ENCODE measurements at regions not wholly inside any gene's neighbourhood (a gene's known extent, or its start where the extent isn't known, plus 50 kb on each side); places are given as distances from the start of the nearest gene placed in this dataset.
"Not testable (repeated sequence)": the region's sequence is repeated elsewhere in the genome, so short reads cannot be mapped to it uniquely, and the experiment has no call there.

DNA sequence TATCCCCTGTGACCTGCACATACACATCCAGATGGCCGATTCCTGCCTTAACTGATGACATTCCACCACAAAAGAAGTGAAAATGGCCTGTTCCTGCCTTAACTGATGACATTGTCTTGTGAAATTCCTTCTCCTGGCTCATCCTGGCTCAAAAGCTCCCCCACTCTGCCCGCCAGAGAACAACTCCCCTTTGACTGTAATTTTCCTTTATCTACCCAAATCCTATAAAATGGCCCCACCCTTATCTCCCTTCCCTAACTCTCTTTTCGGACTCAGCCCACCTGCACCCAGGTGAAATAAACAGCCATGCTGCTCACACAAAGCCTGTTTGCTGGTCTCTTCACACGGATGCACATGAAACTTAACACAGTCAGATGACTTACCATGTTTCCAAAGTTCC lies 403.8 kb downstream of the TBC1D32 start:
- H2AFZ ChIP-seq (ENCODE audit: low read length); H3K27ac ChIP-seq (ENCODE audit: low read depth, low read length, poor library complexity, severe bottlenecking); H4K20me1 ChIP-seq (ENCODE audit: insufficient read depth, low read length); H3K4me2 ChIP-seq (ENCODE audit: low read length); H3K79me2 ChIP-seq (ENCODE audit: insufficient read depth, low read depth, low read length); POLR2A ChIA-PET; H3K9me3 ChIP-seq (ENCODE audit: low read length); intact Hi-C loops (cut with micrococcal nuclease; ENCODE audit: unreplicated experiment); H3K4me1 ChIP-seq (ENCODE audit: insufficient read depth, low read length, poor library complexity, severe bottlenecking); BruUV-seq (replicated peaks); H3K4me3 ChIP-seq (ENCODE audit: low read depth, low read length, poor library complexity, severe bottlenecking); CTCF ChIA-PET (ENCODE audit: unreplicated experiment); H3K36me3 ChIP-seq (ENCODE audit: insufficient read depth, low read length); DNase-seq (ENCODE audit: low spot score); H3K9me2 ChIP-seq (ENCODE audit: insufficient read depth, low read length): not testable (repeated sequence)

GRCh38 chr6:120924214-120924613 lies 410.1 kb downstream of the TBC1D32 start:
- no peaks in the 10 kb centered on the region for H3K79me2 ChIP-seq (ENCODE audit: insufficient read depth, low read depth, low read length)
- no peak for DNase-seq (ENCODE audit: low spot score)
- H4K20me1 ChIP-seq (ENCODE audit: insufficient read depth, low read length) = no peaks in the 10 kb centered on the region
- no peaks in the 10 kb centered on the region for H3K9me2 ChIP-seq (ENCODE audit: insufficient read depth, low read length)
- BruUV-seq (replicated peaks) = no TSS peak
- no peaks in the 10 kb centered on the region for H3K4me1 ChIP-seq (ENCODE audit: insufficient read depth, low read length, poor library complexity, severe bottlenecking)
- no peak overlapping the region for H3K4me3 ChIP-seq (ENCODE audit: low read depth, low read length, poor library complexity, severe bottlenecking)
- TF ChIP-seq, protein P1, sequence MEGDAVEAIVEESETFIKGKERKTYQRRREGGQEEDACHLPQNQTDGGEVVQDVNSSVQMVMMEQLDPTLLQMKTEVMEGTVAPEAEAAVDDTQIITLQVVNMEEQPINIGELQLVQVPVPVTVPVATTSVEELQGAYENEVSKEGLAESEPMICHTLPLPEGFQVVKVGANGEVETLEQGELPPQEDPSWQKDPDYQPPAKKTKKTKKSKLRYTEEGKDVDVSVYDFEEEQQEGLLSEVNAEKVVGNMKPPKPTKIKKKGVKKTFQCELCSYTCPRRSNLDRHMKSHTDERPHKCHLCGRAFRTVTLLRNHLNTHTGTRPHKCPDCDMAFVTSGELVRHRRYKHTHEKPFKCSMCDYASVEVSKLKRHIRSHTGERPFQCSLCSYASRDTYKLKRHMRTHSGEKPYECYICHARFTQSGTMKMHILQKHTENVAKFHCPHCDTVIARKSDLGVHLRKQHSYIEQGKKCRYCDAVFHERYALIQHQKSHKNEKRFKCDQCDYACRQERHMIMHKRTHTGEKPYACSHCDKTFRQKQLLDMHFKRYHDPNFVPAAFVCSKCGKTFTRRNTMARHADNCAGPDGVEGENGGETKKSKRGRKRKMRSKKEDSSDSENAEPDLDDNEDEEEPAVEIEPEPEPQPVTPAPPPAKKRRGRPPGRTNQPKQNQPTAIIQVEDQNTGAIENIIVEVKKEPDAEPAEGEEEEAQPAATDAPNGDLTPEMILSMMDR (conservative IDR thresholded peaks at IDR 0.05; ENCODE audit: low read length) = no peak
- no peak for TF ChIP-seq EZH2phosphoT487 (IDR thresholded peaks at IDR 0.05; ENCODE audit: borderline replicate concordance, low read depth, low read length)
- intact Hi-C loops (cut with micrococcal nuclease; ENCODE audit: unreplicated experiment) = no loop called here
- H3K4me2 ChIP-seq (ENCODE audit: low read length) = no peak overlapping the region
- H3K27ac ChIP-seq (ENCODE audit: low read depth, low read length, poor library complexity, severe bottlenecking) = no peak overlapping the region
- ChIA-PET CTCF (ENCODE audit: unreplicated experiment) (no interaction called here), POLR2A (interaction anchor here (0.6 kb wide), 1 partner anchor 12 kb away, joined by 3 read pairs; no protein-coding TSS in a partner anchor)
- no peaks in the 10 kb centered on the region for H3K36me3 ChIP-seq (ENCODE audit: insufficient read depth, low read length)
- H2AFZ ChIP-seq (ENCODE audit: low read length) = no peak overlapping the region
- no peaks in the 10 kb centered on the region for H3K9me3 ChIP-seq (ENCODE audit: low read length)

DNA sequence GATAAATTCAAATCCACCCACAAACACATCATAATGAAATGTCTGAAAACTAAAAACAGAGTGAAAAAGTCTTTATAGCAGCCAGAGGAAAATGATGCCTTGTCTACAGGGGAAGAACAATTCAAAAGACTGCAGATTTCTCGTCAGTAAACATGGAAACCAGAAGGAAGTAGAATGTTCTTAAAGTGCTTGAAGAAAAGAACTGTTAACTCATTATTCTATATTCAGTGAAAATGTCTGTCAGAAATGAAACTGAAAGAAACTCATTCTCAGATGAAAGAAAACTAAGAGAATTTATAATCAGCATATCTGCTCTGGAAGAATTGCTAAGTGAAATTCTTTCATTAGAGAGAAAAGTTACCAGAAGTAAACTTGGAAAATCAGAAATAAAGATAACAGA lies 416.1 kb downstream of the TBC1D32 start:
- no peaks in the 10 kb centered on the region for H3K4me1 ChIP-seq (ENCODE audit: insufficient read depth, low read length, poor library complexity, severe bottlenecking)
- no peaks in the 10 kb centered on the region for H3K79me2 ChIP-seq (ENCODE audit: insufficient read depth, low read depth, low read length)
- H2AFZ ChIP-seq (ENCODE audit: low read length) = no peak overlapping the region
- H3K9me2 ChIP-seq (ENCODE audit: insufficient read depth, low read length) = no peaks in the 10 kb centered on the region
- no peaks in the 10 kb centered on the region for H4K20me1 ChIP-seq (ENCODE audit: insufficient read depth, low read length)
- no peaks in the 10 kb centered on the region for H3K36me3 ChIP-seq (ENCODE audit: insufficient read depth, low read length)
- H3K4me2 ChIP-seq (ENCODE audit: low read length) = no peak overlapping the region
- intact Hi-C loops (cut with micrococcal nuclease; ENCODE audit: unreplicated experiment) = no loop called here
- no peak overlapping the region for H3K4me3 ChIP-seq (ENCODE audit: low read depth, low read length, poor library complexity, severe bottlenecking)
- CTCF ChIA-PET (ENCODE audit: unreplicated experiment) = no interaction called here
- POLR2A ChIA-PET = no interaction called here
- H3K27ac ChIP-seq (ENCODE audit: low read depth, low read length, poor library complexity, severe bottlenecking) = no peak overlapping the region
- no peak for DNase-seq (ENCODE audit: low spot score)
- no peak for TF ChIP-seq EZH2phosphoT487 (IDR thresholded peaks at IDR 0.05; ENCODE audit: borderline replicate concordance, low read depth, low read length)
- TF ChIP-seq, protein P1 (conservative IDR thresholded peaks at IDR 0.05; ENCODE audit: low read length) = no peak
- no peaks in the 10 kb centered on the region for H3K9me3 ChIP-seq (ENCODE audit: low read length)
- BruUV-seq (replicated peaks) = no TSS peak
